Mucosa of descending colon (tissue), 3 donors: ENCODE measurements at regions not wholly inside any gene's neighbourhood (a gene's known extent, or its start where the extent isn't known, plus 50 kb on each side); places are given as distances from the start of the nearest gene placed in this dataset.

ENCODE experiments used
- ATAC-seq: fragments of 200-7000 bp; cut with Tn5 transposase; one replicate; pipeline ENCODE4 v1.9.1; 2020; ENCODE audit warnings: mild to moderate bottlenecking, moderate library complexity
- DNase-seq, 3 donors: peaks; one replicate each; pipeline ENCODE4 v3.0.0-alpha.2; 2020
- H3K36me3 ChIP-seq: fragments of 200-600 bp; one replicate; pipeline ENCODE4 v1.8.0; 2021; ENCODE audit warnings: low read depth, mild to moderate bottlenecking
- H3K4me1 ChIP-seq: fragments of 200-600 bp; one replicate; pipeline ENCODE4 v1.8.0; 2021; ENCODE audit warnings: low read depth, mild to moderate bottlenecking
- H3K4me3 ChIP-seq: fragments of 200-600 bp; one replicate; pipeline ENCODE4 v1.8.0; 2021; ENCODE audit warnings: mild to moderate bottlenecking
- H3K9me3 ChIP-seq: fragments of 200-600 bp; one replicate; pipeline ENCODE4 v1.8.0; 2021; ENCODE audit warnings: mild to moderate bottlenecking
- CTCF ChIP-seq: fragments of 200-600 bp; IDR thresholded peaks from one replicate; pipeline ENCODE4 v1.8.0; 2022; ENCODE audit warnings: antibody characterized with exemption, mild to moderate bottlenecking
- intact Hi-C, 2 donors: fragments of 100-400 bp; cut with DNase I in 1 of 2; cut with micrococcal nuclease in 1 of 2; formaldehyde crosslinking; loops; one replicate each; pipeline versions ENCODE4 v1.11.0 to v1.11.1; 2022; cut with DNase I, micrococcal nuclease
- donor health status: DM: no; HTN: no; CAD: no; lungs with moderate emphysema.
- donor health status: DM: no; HTN: no; CAD: no.
- donor health status: DM: no; HTN: yes; CAD: no.

- Histone ChIP-seq H3K9me3 (no peaks in the 10 kb centered on the region), H3K36me3 (no peaks in the 10 kb centered on the region), H3K4me1 (no peaks in the 10 kb centered on the region), H3K4me3 (no peak overlapping the region)
- intact Hi-C loops = no loop called here
- TF ChIP-seq CTCF = no peak
- no peak for DNase-seq
- no peak for ATAC-seq
Observed at GRCh38 chr13:99144306-99144705, 56.3 kb upstream of the UBAC2 start.

GRCh38 chr13:99145461-99145860 lies 55.2 kb upstream of the UBAC2 start:
- no peak overlapping the region for H3K4me3 ChIP-seq
- ATAC-seq (no peak), DNase-seq (no peak)
- H3K9me3 ChIP-seq = no peaks in the 10 kb centered on the region
- intact Hi-C loops = no loop called here
- H3K4me1 ChIP-seq = no peaks in the 10 kb centered on the region
- H3K36me3 ChIP-seq = no peaks in the 10 kb centered on the region
- TF ChIP-seq CTCF = no peak

GRCh38 chr13:99150575-99151361 lies 49.9 kb upstream of the UBAC2 start:
- intact Hi-C loops = no loop called here
- Histone ChIP-seq H3K9me3 (no peaks in the 10 kb centered on the region), H3K4me3 (no peak overlapping the region), H3K36me3 (no peaks in the 10 kb centered on the region), H3K4me1 (no peaks in the 10 kb centered on the region)
- no peak for DNase-seq
- ATAC-seq = no peak
- no peak for TF ChIP-seq CTCF
